Neural crest cell (in vitro differentiated cells): ENCODE measurements at regions not wholly inside any gene's neighbourhood (a gene's known extent, or its start where the extent isn't known, plus 50 kb on each side); places are given as distances from the start of the nearest gene placed in this dataset.

Experiments used
- DNase-seq: peaks from one replicate; pipeline ENCODE4 v3.0.0; 2021; ENCODE audit warnings: low read depth, mixed read lengths, low spot score
- H3K27ac Mint-ChIP-seq: one replicate; pipeline ENCODE4 v1.8.0; 2021; ENCODE audit warnings: mild to moderate bottlenecking, mixed read lengths; ENCODE audit not compliant: unreplicated experiment
- H3K27me3 Mint-ChIP-seq: 2 replicates; pipeline ENCODE4 v1.8.0; 2021; ENCODE audit warnings: low read depth, mild to moderate bottlenecking, mixed read lengths
- H3K36me3 Mint-ChIP-seq: 2 replicates; pipeline ENCODE4 v1.8.0; 2021; ENCODE audit warnings: low read depth, mild to moderate bottlenecking, mixed read lengths
- H3K4me1 Mint-ChIP-seq: 2 replicates; pipeline ENCODE4 v1.8.0; 2021; ENCODE audit warnings: mixed read lengths
- H3K4me3 Mint-ChIP-seq: one replicate; pipeline ENCODE4 v1.8.0; 2021; ENCODE audit warnings: mild to moderate bottlenecking, mixed read lengths
- H3K9me3 Mint-ChIP-seq: 2 replicates; pipeline ENCODE4 v1.8.0; 2021; ENCODE audit warnings: mixed read lengths
- TF ChIP-seq, protein P1 (sequence below): fragments of 200-600 bp; sonication (generic); conservative IDR thresholded peaks from 2 replicates; pipeline ENCODE4 v1.5.0; 2021; ENCODE audit warnings: antibody characterized with exemption, mild to moderate bottlenecking

DNA sequence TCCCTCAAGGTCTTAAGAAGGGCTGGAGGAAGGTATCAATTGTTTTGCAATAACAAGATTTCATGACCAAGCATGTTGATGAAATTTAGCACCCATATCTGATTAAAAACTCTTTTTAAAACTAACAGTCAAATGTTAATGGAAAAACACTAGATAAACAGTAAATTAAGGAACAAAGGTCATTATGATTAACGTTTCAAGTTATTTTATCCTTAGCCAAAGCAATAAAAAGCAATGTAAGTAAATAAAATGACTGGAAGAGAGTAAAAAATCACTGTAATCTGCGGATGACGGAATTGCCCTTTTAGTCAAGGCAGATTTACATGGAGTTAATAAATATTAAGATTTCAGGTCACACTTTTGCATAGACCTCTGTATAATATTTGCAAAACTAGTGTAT lies 179.5 kb upstream of the KLF6 start:
- H3K27me3 Mint-ChIP-seq, result peaks cover under 1% of the 10 kb centered on the region
- H3K9me3 Mint-ChIP-seq, result no peaks in the 10 kb centered on the region
- no peaks in the 10 kb centered on the region for H3K36me3 Mint-ChIP-seq
- no peak overlapping the region for H3K27ac Mint-ChIP-seq
- TF ChIP-seq, protein P1, sequence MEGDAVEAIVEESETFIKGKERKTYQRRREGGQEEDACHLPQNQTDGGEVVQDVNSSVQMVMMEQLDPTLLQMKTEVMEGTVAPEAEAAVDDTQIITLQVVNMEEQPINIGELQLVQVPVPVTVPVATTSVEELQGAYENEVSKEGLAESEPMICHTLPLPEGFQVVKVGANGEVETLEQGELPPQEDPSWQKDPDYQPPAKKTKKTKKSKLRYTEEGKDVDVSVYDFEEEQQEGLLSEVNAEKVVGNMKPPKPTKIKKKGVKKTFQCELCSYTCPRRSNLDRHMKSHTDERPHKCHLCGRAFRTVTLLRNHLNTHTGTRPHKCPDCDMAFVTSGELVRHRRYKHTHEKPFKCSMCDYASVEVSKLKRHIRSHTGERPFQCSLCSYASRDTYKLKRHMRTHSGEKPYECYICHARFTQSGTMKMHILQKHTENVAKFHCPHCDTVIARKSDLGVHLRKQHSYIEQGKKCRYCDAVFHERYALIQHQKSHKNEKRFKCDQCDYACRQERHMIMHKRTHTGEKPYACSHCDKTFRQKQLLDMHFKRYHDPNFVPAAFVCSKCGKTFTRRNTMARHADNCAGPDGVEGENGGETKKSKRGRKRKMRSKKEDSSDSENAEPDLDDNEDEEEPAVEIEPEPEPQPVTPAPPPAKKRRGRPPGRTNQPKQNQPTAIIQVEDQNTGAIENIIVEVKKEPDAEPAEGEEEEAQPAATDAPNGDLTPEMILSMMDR, result no peak
- no peak overlapping the region for H3K4me3 Mint-ChIP-seq
- H3K4me1 Mint-ChIP-seq, result peaks cover 8% of the 10 kb centered on the region
- DNase-seq, result no peak

DNA sequence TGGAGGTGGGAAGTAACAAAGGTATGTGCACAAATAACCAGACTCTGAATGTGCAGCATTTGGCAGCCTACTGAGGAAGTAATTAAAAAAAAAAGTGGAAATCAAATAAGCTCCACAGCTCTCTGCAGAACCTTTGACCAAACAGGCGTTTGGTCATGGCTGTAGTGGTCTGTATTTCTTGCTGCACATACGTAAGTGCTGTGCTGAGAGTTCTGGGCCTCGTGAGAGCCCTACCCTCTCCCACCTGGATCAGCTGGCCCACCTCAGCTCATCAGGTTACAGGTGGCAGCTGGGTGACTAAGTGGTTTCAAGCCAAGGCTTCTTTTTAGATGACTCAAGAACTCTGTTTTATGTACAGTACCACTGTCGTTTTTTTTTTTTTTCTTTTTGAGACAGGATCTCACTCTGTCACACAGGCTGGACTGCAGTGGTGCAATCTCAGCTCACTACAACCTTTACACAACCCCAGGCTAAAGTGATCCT lies 178.2 kb upstream of the KLF6 start:
- Mint-ChIP-seq H3K27ac (no peak overlapping the region), H3K9me3 (no peaks in the 10 kb centered on the region), H3K27me3 (peaks cover 2% of the 10 kb centered on the region), H3K36me3 (no peaks in the 10 kb centered on the region), H3K4me1 (peaks cover 6% of the 10 kb centered on the region), H3K4me3 (no peak overlapping the region)
- TF ChIP-seq, protein P1, result no peak
- DNase-seq, result no peak

DNA sequence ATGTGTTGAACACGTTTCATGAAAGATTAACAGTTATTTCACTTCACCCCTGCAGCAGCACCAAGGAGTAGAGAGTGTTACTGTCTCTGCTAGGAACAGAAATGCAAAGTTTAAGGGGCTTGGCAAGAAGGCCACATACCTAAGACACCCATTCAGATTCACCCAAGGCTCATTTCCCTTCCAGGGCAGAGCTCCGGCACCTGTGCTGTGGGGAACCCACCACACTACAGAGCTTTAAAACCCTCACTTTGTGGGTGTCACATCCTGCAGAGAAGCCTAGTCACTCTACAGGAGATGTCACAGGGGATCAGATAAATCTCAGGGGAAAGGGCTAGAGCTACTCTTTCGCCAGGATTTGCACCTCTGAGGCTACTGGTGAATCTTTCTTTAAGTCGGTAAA lies 176.1 kb upstream of the KLF6 start:
- H3K36me3 Mint-ChIP-seq, result no peaks in the 10 kb centered on the region
- peaks cover 2% of the 10 kb centered on the region for H3K27me3 Mint-ChIP-seq
- no peak for DNase-seq
- TF ChIP-seq, protein P1, result no peak
- peaks cover 17% of the 10 kb centered on the region for H3K4me1 Mint-ChIP-seq
- H3K4me3 Mint-ChIP-seq, result no peak overlapping the region
- no peaks in the 10 kb centered on the region for H3K9me3 Mint-ChIP-seq
- H3K27ac Mint-ChIP-seq, result no peak overlapping the region

DNA sequence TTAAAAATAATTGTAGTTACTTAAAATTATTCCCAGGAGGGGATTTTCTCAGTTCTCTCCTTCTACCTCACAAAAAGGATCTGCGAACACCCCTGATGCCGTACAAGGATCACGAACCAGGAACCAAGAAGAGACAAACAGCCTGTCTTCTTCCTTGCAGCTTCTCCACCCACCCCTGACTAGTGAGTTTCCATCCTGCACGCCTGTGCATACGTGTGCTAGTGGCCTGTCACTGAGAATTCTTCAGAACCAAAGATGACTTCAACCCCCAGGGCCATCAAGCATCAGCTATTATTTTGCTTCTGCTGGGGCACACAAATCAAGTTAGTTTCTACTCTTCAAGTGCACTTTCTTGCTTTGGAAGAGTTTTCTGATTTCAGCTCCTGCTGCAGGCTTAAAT lies 175.5 kb upstream of the KLF6 start:
- H3K4me3 Mint-ChIP-seq, result no peak overlapping the region
- peaks cover 23% of the 10 kb centered on the region for H3K4me1 Mint-ChIP-seq
- H3K27me3 Mint-ChIP-seq, result peaks cover 2% of the 10 kb centered on the region
- no peak for DNase-seq
- TF ChIP-seq, protein P1, result no peak
- H3K36me3 Mint-ChIP-seq, result no peaks in the 10 kb centered on the region
- H3K27ac Mint-ChIP-seq, result no peak overlapping the region
- H3K9me3 Mint-ChIP-seq, result no peaks in the 10 kb centered on the region

DNA sequence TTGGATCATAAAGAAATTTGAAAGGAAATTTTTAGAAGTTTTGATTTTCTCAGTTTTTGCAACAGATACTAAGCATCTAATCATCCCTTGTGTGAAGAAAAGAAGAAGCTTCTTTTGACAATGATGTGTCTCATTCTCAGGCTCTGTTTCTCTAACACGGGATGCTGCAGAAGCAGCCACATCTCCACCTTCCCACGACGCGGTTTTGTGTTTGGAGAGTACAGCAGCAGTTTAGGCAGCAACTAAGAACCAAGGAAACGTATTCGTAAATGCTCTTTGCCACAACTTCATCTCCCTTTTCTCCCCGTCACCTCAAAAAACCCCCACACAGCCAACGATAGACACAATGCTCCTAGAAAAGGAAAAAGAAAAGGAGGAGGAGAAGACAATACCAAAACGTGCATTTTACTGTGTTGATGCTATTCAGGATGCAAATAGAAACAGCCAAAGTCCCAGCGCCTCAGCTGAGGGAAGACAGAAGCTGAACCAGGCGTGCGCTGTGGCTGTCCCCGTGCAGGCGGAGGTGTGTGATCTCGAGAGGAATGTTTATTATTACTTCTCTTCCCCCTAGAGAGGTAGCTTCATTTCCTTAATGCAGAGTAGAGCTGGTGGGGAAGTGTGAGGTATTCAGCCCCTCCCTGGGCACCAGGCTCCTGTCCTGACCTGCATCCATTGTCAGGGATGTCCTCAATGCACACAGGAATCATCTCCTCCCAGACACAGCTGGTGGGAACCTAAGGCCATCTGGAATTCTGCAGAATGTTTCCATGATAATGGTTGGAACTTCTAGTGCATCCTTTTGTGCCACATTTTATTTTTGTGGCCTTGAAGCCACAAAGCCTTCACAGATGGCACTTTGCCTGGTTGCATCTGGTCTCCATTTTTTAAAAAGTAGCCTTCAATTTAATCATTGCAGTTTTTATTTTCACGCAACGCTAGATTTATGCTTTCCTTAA lies 174.6 kb upstream of the KLF6 start:
- no peaks in the 10 kb centered on the region for H3K36me3 Mint-ChIP-seq
- peaks cover 29% of the 10 kb centered on the region for H3K4me1 Mint-ChIP-seq
- no peaks in the 10 kb centered on the region for H3K9me3 Mint-ChIP-seq
- no peak overlapping the region for H3K4me3 Mint-ChIP-seq
- TF ChIP-seq, protein P1, result no peak
- peaks cover 2% of the 10 kb centered on the region for H3K27me3 Mint-ChIP-seq
- no peak for DNase-seq
- no peak overlapping the region for H3K27ac Mint-ChIP-seq
